Mucosa of descending colon (tissue), 3 donors: ENCODE measurements at regions not wholly inside any gene's neighbourhood (a gene's known extent, or its start where the extent isn't known, plus 50 kb on each side); places are given as distances from the start of the nearest gene placed in this dataset.

Experiments used
- ATAC-seq: fragments of 200-7000 bp; cut with Tn5 transposase; one replicate; pipeline ENCODE4 v1.9.1; 2020; ENCODE audit warnings: mild to moderate bottlenecking, moderate library complexity
- DNase-seq, 3 donors: peaks; one replicate each; pipeline ENCODE4 v3.0.0-alpha.2; 2020
- H3K36me3 ChIP-seq: fragments of 200-600 bp; one replicate; pipeline ENCODE4 v1.8.0; 2021; ENCODE audit warnings: low read depth, mild to moderate bottlenecking
- H3K4me1 ChIP-seq: fragments of 200-600 bp; one replicate; pipeline ENCODE4 v1.8.0; 2021; ENCODE audit warnings: low read depth, mild to moderate bottlenecking
- H3K4me3 ChIP-seq: fragments of 200-600 bp; one replicate; pipeline ENCODE4 v1.8.0; 2021; ENCODE audit warnings: mild to moderate bottlenecking
- H3K9me3 ChIP-seq: fragments of 200-600 bp; one replicate; pipeline ENCODE4 v1.8.0; 2021; ENCODE audit warnings: mild to moderate bottlenecking
- intact Hi-C, 2 donors: fragments of 100-400 bp; cut with DNase I in 1 of 2; cut with micrococcal nuclease in 1 of 2; formaldehyde crosslinking; loops; one replicate each; pipeline versions ENCODE4 v1.11.0 to v1.11.1; 2022; cut with DNase I, micrococcal nuclease
- TF ChIP-seq, protein P1 (sequence below): fragments of 200-600 bp; IDR thresholded peaks from one replicate; pipeline ENCODE4 v1.8.0; 2022; ENCODE audit warnings: antibody characterized with exemption, mild to moderate bottlenecking
- donor health status: DM: no; HTN: no; CAD: no; lungs with moderate emphysema.
- donor health status: DM: no; HTN: no; CAD: no.
- donor health status: DM: no; HTN: yes; CAD: no.

- ATAC-seq = peak; percentile 73
- Histone ChIP-seq H3K4me1 (no peaks in the 10 kb centered on the region), H3K9me3 (no peaks in the 10 kb centered on the region), H3K36me3 (no peaks in the 10 kb centered on the region), H3K4me3 (no peak overlapping the region)
- no peak for DNase-seq
- TF ChIP-seq, protein P1, sequence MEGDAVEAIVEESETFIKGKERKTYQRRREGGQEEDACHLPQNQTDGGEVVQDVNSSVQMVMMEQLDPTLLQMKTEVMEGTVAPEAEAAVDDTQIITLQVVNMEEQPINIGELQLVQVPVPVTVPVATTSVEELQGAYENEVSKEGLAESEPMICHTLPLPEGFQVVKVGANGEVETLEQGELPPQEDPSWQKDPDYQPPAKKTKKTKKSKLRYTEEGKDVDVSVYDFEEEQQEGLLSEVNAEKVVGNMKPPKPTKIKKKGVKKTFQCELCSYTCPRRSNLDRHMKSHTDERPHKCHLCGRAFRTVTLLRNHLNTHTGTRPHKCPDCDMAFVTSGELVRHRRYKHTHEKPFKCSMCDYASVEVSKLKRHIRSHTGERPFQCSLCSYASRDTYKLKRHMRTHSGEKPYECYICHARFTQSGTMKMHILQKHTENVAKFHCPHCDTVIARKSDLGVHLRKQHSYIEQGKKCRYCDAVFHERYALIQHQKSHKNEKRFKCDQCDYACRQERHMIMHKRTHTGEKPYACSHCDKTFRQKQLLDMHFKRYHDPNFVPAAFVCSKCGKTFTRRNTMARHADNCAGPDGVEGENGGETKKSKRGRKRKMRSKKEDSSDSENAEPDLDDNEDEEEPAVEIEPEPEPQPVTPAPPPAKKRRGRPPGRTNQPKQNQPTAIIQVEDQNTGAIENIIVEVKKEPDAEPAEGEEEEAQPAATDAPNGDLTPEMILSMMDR = no peak
- intact Hi-C loops = no loop called here
Measured at GRCh38 chr1:115189814-115190539, 100.7 kb upstream of the TSPAN2 start.

DNA sequence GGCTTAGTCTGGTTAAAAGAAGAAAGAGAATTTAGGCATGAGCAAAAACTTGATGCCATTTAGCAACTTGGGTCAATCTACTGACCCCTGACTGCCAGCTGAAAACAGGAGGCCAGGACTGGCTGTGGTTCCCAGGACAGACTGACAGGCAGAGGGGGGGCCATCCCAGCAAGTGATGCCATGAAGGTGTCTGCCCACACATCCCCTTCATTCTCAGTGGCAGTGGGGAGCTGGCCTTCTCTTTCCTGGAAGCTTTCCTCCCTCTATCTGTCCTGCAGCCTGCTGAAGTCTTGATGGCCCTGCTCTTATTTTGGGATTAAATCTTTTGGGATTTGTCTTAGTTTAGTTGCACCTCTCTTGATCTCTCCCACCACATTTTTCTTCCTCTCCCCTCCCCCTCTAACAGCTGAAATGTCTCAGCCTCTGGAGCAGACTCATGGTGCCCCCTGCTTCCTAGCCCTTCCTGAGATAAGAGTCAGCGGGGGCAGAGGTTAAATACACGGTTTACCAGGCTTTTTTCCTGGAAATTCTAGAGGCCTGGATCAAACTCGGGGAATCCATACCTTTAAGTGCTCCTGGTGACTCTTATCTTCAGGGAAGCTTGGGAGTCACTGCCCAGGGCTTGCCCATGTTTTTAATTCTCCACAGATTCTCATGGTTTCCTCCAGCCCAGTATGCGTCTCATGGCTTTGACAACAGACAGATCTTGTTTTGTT lies 99.5 kb upstream of the TSPAN2 start:
- DNase-seq (no peak), ATAC-seq (no peak)
- no peaks in the 10 kb centered on the region for H3K4me1 ChIP-seq
- TF ChIP-seq, protein P1 = no peak
- no peaks in the 10 kb centered on the region for H3K36me3 ChIP-seq
- H3K9me3 ChIP-seq = no peaks in the 10 kb centered on the region
- intact Hi-C loops = no loop called here
- H3K4me3 ChIP-seq = no peak overlapping the region

- H3K36me3 ChIP-seq = no peaks in the 10 kb centered on the region
- DNase-seq = no peak
- H3K4me3 ChIP-seq = no peak overlapping the region
- ATAC-seq = no peak
- intact Hi-C loops = no loop called here
- H3K9me3 ChIP-seq = no peaks in the 10 kb centered on the region
- no peaks in the 10 kb centered on the region for H3K4me1 ChIP-seq
- TF ChIP-seq, protein P1 = no peak
Measured at GRCh38 chr1:115186711-115187265, 97.5 kb upstream of the TSPAN2 start.

DNA sequence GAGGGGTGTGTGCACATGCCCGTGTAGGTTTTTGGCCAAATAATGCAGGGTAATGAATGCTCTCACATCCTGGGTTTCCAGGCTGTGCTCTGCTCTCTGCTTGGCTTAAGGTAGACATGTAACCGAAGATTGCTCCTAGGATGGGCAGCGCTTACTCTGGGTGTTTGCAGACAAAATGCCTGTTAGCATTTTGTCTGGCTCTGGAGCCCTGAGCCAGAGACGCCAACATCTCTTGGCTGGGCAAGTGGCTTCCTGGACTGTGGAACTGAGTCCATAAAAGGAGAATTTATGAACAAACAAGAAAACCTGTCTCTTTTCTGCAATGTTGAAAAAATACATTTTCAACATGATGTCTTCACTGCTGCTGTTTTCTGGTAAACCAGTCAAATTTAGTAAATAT lies 96.0 kb upstream of the TSPAN2 start:
- no peaks in the 10 kb centered on the region for H3K4me1 ChIP-seq
- H3K4me3 ChIP-seq = no peak overlapping the region
- intact Hi-C loops = no loop called here
- H3K36me3 ChIP-seq = no peaks in the 10 kb centered on the region
- ATAC-seq (no peak), DNase-seq (no peak)
- TF ChIP-seq, protein P1 = no peak
- no peaks in the 10 kb centered on the region for H3K9me3 ChIP-seq

- no peak overlapping the region for H3K4me3 ChIP-seq
- intact Hi-C loops = no loop called here
- H3K9me3 ChIP-seq = no peaks in the 10 kb centered on the region
- peak; percentile 55 for ATAC-seq
- no peaks in the 10 kb centered on the region for H3K36me3 ChIP-seq
- no peaks in the 10 kb centered on the region for H3K4me1 ChIP-seq
- DNase-seq = no peak
- TF ChIP-seq, protein P1 = no peak
Measured at GRCh38 chr1:115184951-115185331, 95.6 kb upstream of the TSPAN2 start.
